Calu3 (cell line): ENCODE measurements at regions not wholly inside any gene's neighbourhood (a gene's known extent, or its start where the extent isn't known, plus 50 kb on each side); places are given as distances from the start of the nearest gene placed in this dataset.

ENCODE experiments used
- BruUV-seq: library from RNA; stranded (reverse); fragments of 400-500 nt; replicated peaks from 2 replicates; lab custom pipeline; 2021; lab: Mats Ljungman, UMichigan
- CTCF ChIA-PET: fragments of 300-600 bp; sonication (Branson Sonifier 250); formaldehyde crosslinking; loops from one replicate; lab custom pipeline; 2022; ENCODE audit warnings: antibody characterized with exemption; lab: Charles Lee
- DNase-seq: peaks from one replicate; pipeline ENCODE4 v3.0.0; 2022
- H3K27ac Mint-ChIP-seq: one replicate; pipeline ENCODE4 v1.8.0; 2022; ENCODE audit warnings: mixed read lengths; ENCODE audit not compliant: unreplicated experiment
- H3K27me3 Mint-ChIP-seq: one replicate; pipeline ENCODE4 v1.8.0; 2022; ENCODE audit warnings: mixed read lengths; ENCODE audit not compliant: unreplicated experiment
- H3K36me3 Mint-ChIP-seq: one replicate; pipeline ENCODE4 v1.8.0; 2022; ENCODE audit warnings: mild to moderate bottlenecking, moderate library complexity, mixed read lengths; ENCODE audit not compliant: insufficient read depth, unreplicated experiment
- H3K4me1 Mint-ChIP-seq: one replicate; pipeline ENCODE4 v1.8.0; 2022; ENCODE audit warnings: mild to moderate bottlenecking, low read depth, mixed read lengths; ENCODE audit not compliant: unreplicated experiment
- H3K4me3 Mint-ChIP-seq: one replicate; pipeline ENCODE4 v1.8.0; 2022; ENCODE audit warnings: mild to moderate bottlenecking, low read depth, moderate library complexity, mixed read lengths; ENCODE audit not compliant: unreplicated experiment
- H3K9me3 Mint-ChIP-seq: one replicate; pipeline ENCODE4 v1.8.0; 2022; ENCODE audit warnings: low read depth, mixed read lengths; ENCODE audit not compliant: unreplicated experiment
- CTCF ChIP-seq: fragments of 200-600 bp; IDR thresholded peaks from one replicate; pipeline ENCODE4 v1.8.0; 2022; ENCODE audit warnings: antibody characterized with exemption; ENCODE audit not compliant: unreplicated experiment
- intact Hi-C: fragments of 100-400 bp; cut with micrococcal nuclease; formaldehyde crosslinking; loops from one replicate; pipeline ENCODE4 v1.10.0; 2022; ENCODE audit not compliant: unreplicated experiment

- DNase-seq: no peak
- intact Hi-C loops: no loop called here
- BruUV-seq: no TSS peak
- peaks cover 23% of the 10 kb centered on the region for H3K27me3 Mint-ChIP-seq
- no peak overlapping the region for H3K4me3 Mint-ChIP-seq
- no peak for TF ChIP-seq CTCF
- H3K36me3 Mint-ChIP-seq: no peaks in the 10 kb centered on the region
- no peak overlapping the region for H3K27ac Mint-ChIP-seq
- CTCF ChIA-PET: no interaction called here
- no peaks in the 10 kb centered on the region for H3K9me3 Mint-ChIP-seq
- H3K4me1 Mint-ChIP-seq: peaks cover 17% of the 10 kb centered on the region
Measured at GRCh38 chr12:96134200-96134599, 60.0 kb upstream of the ELK3 start.

- DNase-seq: peak; percentile 12
- H3K27ac Mint-ChIP-seq: no peak overlapping the region
- CTCF ChIA-PET: no interaction called here
Measured at GRCh38 chr12:96136161-96136560, 58.0 kb upstream of the ELK3 start.

GRCh38 chr12:96136725-96137378 lies 57.3 kb upstream of the ELK3 start:
- no peak for DNase-seq
- H3K36me3 Mint-ChIP-seq: no peaks in the 10 kb centered on the region
- intact Hi-C loops: loop anchor here (1.0 to 5.0 kb wide), 2 partner anchors 60 to 78 kb away; no protein-coding TSS in a partner anchor
- no TSS peak for BruUV-seq
- H3K4me1 Mint-ChIP-seq: peaks cover 8% of the 10 kb centered on the region
- H3K27me3 Mint-ChIP-seq: no peaks in the 10 kb centered on the region
- CTCF ChIA-PET: no interaction called here
- no peaks in the 10 kb centered on the region for H3K9me3 Mint-ChIP-seq
- TF ChIP-seq CTCF: no peak
- H3K4me3 Mint-ChIP-seq: no peak overlapping the region
- H3K27ac Mint-ChIP-seq: no peak overlapping the region

More at GRCh38 chr12:96136161-96136560, 58.0 kb upstream of the ELK3 start:
- TF ChIP-seq CTCF: no peak
- H3K4me3 Mint-ChIP-seq: no peak overlapping the region
- H3K36me3 Mint-ChIP-seq: no peaks in the 10 kb centered on the region
- H3K9me3 Mint-ChIP-seq: no peaks in the 10 kb centered on the region
- BruUV-seq: no TSS peak
- peaks cover 9% of the 10 kb centered on the region for H3K4me1 Mint-ChIP-seq
- peaks cover 4% of the 10 kb centered on the region for H3K27me3 Mint-ChIP-seq
- intact Hi-C loops: loop anchor here (1.0 to 5.0 kb wide), 2 partner anchors 61 to 79 kb away; no protein-coding TSS in a partner anchor

- Mint-ChIP-seq H3K4me1 (peaks cover 8% of the 10 kb centered on the region), H3K9me3 (peaks cover 3% of the 10 kb centered on the region), H3K4me3 (no peak overlapping the region), H3K27ac (no peak overlapping the region), H3K27me3 (no peaks in the 10 kb centered on the region), H3K36me3 (no peaks in the 10 kb centered on the region)
- CTCF ChIA-PET: no interaction called here
- no peak for DNase-seq
- TF ChIP-seq CTCF: no peak
- no TSS peak for BruUV-seq
- intact Hi-C loops: no loop called here
Measured at GRCh38 chr12:96140174-96140573, 54.0 kb upstream of the ELK3 start.
